ENCODE measurements at regions not wholly inside any gene's neighbourhood (a gene's known extent, or its start where the extent isn't known, plus 50 kb on each side); places are given as distances from the start of the nearest gene placed in this dataset.
"Not testable (repeated sequence)": the region's sequence is repeated elsewhere in the genome, so short reads cannot be mapped to it uniquely, and the experiment has no call there.

DNA sequence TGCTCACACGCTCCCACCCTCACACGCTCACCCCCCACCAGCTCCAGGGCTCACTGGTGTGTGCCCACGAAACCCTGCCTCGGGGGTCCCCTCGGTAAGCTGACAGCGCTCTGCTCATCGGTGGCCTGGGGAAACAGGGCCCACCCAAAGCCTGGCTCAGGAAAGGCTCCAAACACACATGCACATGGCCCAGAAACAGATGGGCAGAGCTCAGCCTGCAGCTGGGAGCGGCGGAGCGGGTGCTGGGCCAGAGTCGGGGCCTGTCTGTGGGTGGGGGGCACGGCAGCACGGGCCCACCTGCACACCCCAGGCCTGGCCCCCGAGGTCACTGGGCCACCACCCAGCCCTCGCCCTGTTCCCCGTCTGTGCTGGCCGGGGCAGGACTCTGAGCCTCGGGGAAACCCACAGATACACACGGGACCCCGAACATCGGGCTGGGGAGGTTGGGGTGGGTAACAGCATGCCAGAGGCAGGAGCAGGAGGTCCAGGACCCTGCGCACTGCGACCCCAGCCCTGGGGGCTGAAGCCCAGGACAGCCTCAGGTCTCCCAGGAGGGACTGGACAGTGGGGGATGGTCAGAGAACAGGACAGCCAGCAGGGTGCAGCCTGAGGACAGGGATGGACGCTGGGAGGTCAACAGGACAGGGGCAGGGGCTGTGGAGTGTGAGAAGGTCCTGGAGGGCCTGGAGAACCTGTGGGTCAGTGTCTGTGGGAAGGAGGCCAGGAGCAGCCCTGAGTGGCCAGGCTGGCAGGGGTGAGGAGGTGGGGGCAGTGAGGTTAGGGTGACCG is 165.1 kb downstream of the TMEM121 start:
- TF ChIP-seq, protein P1, sequence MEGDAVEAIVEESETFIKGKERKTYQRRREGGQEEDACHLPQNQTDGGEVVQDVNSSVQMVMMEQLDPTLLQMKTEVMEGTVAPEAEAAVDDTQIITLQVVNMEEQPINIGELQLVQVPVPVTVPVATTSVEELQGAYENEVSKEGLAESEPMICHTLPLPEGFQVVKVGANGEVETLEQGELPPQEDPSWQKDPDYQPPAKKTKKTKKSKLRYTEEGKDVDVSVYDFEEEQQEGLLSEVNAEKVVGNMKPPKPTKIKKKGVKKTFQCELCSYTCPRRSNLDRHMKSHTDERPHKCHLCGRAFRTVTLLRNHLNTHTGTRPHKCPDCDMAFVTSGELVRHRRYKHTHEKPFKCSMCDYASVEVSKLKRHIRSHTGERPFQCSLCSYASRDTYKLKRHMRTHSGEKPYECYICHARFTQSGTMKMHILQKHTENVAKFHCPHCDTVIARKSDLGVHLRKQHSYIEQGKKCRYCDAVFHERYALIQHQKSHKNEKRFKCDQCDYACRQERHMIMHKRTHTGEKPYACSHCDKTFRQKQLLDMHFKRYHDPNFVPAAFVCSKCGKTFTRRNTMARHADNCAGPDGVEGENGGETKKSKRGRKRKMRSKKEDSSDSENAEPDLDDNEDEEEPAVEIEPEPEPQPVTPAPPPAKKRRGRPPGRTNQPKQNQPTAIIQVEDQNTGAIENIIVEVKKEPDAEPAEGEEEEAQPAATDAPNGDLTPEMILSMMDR (IDR thresholded peaks at IDR 0.05), result not testable (repeated sequence)
- not testable (repeated sequence) for TF ChIP-seq POLR2A (IDR thresholded peaks at IDR 0.05)
